ENCODE measurements at regions not wholly inside any gene's neighbourhood (a gene's known extent, or its start where the extent isn't known, plus 50 kb on each side); places are given as distances from the start of the nearest gene placed in this dataset.

DNA sequence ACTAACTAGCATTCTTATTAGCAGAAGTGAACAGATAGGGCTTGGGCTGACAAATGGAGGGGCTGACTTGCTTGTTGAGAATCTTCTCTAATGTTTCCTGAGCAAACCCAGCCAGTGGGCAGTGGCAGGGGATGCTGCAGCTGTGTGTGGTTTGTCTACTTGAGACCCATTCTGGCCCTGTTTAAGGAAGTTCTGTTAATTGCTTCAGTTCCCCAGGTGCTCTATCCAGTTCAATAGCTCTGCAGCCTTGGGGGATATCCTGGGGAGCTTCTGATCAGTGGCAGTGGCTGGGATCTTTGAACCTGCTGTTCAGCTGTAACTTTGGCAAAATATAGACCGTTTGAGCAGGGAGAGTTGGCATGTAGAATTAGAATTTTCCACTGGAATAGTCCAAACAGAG is 137.4 kb downstream of the ZNF326 start:
- TF ChIP-seq, protein P1, sequence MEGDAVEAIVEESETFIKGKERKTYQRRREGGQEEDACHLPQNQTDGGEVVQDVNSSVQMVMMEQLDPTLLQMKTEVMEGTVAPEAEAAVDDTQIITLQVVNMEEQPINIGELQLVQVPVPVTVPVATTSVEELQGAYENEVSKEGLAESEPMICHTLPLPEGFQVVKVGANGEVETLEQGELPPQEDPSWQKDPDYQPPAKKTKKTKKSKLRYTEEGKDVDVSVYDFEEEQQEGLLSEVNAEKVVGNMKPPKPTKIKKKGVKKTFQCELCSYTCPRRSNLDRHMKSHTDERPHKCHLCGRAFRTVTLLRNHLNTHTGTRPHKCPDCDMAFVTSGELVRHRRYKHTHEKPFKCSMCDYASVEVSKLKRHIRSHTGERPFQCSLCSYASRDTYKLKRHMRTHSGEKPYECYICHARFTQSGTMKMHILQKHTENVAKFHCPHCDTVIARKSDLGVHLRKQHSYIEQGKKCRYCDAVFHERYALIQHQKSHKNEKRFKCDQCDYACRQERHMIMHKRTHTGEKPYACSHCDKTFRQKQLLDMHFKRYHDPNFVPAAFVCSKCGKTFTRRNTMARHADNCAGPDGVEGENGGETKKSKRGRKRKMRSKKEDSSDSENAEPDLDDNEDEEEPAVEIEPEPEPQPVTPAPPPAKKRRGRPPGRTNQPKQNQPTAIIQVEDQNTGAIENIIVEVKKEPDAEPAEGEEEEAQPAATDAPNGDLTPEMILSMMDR (IDR thresholded peaks at IDR 0.05; ENCODE audit: insufficient read depth, missing control alignments) = no peak
- DNase-seq (ENCODE audit: insufficient read length, low spot score) (no peak), FAIRE-seq (no peak)

DNA sequence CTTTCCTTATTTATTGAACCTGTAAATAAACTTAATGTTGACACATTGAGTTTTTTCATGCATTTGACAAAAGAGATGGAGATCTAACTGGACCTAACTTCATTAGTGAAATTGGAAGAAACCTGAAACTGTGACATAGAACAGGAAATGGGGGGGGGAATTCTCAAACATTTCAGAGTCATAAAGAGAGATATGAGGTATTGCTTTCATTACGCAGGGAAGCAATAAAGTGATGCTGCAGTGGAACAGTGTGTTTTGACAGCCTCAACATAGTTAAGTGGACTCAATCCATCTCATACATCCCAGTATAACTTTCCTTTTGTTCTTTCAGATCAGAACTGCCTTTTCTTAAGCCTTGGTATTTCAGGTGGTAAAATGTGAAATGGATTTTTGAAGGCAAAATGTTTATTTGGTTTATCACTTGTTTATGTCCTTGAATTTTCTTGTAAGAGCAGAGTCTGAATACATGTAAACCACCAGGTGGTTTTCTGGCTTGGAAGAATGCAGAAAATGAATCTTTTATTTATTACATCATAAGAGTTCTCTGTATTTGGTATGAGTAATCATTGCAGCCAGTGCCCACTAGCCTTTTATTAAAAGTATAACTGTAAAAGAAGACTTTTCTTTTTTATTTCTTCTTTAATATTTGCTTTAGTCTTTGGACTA is 132.5 kb downstream of the ZNF326 start:
- TF ChIP-seq, protein P1 (IDR thresholded peaks at IDR 0.05; ENCODE audit: insufficient read depth, missing control alignments) = no peak
- FAIRE-seq (no peak), DNase-seq (ENCODE audit: insufficient read length, low spot score) (no peak)

DNA sequence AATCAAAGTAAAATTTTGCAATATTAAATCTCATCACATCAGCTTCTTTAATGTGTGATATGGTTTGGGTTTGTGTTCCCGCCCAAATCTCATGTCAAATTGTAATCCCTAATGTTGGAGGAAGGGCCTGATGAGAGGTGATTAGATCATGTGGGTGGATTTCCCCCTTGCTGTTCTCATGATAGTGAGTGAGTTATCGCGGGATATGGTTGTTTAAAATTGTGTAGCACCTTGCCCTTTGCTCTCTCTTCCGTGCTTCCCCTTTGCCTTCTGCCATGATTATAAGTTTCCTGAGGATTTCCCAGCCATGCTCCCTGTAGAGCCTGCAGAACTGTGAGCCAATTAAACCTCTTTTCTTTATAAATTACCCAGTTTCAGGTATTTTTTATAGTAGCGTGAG is 131.9 kb downstream of the ZNF326 start:
- no peak for FAIRE-seq
- no peak for DNase-seq (ENCODE audit: insufficient read length, low spot score)
- TF ChIP-seq, protein P1 (IDR thresholded peaks at IDR 0.05; ENCODE audit: insufficient read depth, missing control alignments) = no peak

DNA sequence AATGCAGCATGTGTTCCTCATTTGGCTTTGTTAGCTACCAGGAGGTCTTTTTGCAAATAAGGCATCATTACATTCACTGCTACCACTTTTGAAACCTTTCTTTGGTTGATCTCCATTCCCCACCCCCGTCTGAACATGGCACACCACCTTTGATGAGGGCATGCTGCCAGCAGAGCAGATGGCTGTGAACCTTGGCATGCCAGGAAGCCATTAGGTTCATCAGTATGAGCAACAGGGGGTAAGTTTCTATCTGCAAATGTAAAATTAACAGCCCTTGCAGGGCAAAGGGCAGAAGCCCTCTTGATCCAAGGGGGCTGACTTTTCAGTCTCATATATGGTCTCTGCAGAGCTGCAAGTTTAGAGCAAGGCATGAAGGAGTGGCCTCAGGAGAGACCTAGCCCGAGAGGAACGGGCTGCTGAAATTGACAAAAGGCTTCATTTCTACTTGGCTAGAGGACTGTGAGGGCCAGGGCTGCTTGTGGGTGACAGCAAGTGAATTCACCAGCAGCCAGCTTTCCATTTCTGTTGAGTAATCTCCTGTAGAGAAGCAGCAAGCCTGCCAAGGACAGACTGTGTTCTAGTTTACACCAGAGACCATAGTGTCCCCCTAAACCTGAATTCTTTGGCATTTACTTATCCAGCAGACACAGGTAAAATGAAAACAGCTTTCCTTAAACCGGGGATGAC is 127.9 kb downstream of the ZNF326 start:
- FAIRE-seq (no peak), DNase-seq (ENCODE audit: insufficient read length, low spot score) (no peak)
- TF ChIP-seq, protein P1 (IDR thresholded peaks at IDR 0.05; ENCODE audit: insufficient read depth, missing control alignments) = no peak

DNA sequence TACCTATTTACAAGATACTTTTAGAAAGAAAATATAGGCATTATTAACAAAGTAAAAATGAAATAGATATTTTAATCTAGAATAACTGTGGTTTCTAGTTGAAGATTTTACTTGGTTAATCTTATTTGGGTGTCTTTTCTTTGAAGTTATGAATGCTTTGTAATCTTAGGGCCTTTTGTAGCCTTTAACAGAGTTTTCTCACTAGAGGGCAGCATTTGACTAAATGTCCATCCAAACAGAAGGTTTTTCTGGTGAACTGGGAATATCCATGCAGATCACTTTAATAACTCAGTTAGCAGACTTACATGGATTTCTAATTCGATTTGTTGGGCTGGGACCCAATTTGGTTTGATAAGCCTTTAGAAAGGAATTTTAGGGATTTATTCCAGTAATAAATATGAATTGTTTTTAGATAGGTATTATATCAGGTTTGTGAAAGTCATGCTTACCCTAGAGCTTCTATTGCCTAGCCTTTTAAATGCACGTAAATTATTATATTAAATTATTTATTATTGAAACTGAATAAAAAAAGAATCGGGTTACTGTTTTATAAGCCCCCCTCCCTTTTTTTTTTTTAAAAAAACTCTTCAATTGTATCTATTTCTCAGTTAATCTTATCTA is 119.7 kb downstream of the ZNF326 start:
- DNase-seq (ENCODE audit: insufficient read length, low spot score) (no peak), FAIRE-seq (peak; percentile 90)

DNA sequence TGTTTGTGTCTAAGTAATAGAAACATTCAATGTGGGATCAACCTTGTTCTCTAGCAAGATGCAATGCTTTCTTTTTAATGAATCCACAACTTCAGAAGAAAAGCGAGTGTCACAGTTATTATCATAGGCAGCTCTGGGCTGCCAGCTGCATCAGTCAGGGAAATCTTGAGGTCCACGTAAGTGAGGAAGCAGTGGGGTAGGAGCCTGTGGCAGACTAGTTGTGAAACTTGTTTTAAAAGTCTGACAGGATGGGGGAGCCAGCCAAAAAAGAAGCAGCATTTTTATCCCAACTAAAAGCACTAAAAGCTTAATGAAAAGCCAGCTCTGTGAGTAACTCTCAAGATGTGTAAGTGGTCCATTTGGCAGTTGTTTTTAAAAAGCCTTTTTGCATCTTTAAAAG is 113.1 kb downstream of the ZNF326 start:
- TF ChIP-seq, protein P1 (IDR thresholded peaks at IDR 0.05; ENCODE audit: insufficient read depth, missing control alignments) = no peak
- no peak for DNase-seq (ENCODE audit: insufficient read length, low spot score)
- FAIRE-seq = no peak

More for the DNA sequence above, 119.7 kb downstream of the ZNF326 start:
- TF ChIP-seq, protein P1 (IDR thresholded peaks at IDR 0.05; ENCODE audit: insufficient read depth, missing control alignments) = peak; percentile 83

DNA sequence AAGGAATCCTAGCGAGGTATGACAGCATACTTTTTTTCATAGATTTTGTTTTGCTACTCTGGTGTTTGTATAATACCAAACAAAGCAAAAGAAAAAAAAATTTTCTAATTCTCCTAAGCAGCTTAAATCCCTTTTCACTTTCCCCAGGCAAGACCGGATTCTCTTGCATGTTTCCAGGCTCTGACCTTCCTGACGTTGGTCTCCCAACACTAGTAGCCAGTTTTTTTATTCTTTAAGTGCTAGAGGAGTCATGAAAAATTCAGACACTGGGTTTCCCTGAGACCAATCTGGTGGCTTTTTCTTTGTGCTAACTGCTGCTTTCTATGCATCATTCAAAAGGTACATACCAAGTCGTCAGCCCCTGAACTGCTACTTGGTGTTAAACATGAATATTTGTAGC is 111.4 kb downstream of the ZNF326 start:
- TF ChIP-seq, protein P1 (IDR thresholded peaks at IDR 0.05; ENCODE audit: insufficient read depth, missing control alignments) = no peak
- DNase-seq (ENCODE audit: insufficient read length, low spot score) (no peak), FAIRE-seq (no peak)
